HEK293T (cell line): ENCODE measurements at regions not wholly inside any gene's neighbourhood (a gene's known extent, or its start where the extent isn't known, plus 50 kb on each side); places are given as distances from the start of the nearest gene placed in this dataset.

Experiments
- ARNT ChIP-seq: fragments of 450-650 bp; IDR thresholded peaks from 2 replicates; pipeline ENCODE4 v1.6.1; 2017; ENCODE audit warnings: mild to moderate bottlenecking
- BHLHE40 ChIP-seq: fragments of 450-650 bp; IDR thresholded peaks from 2 replicates; pipeline ENCODE4 v1.6.1; 2016; ENCODE audit warnings: mild to moderate bottlenecking, moderate library complexity, borderline replicate concordance
- ELF4 ChIP-seq: fragments of 450-650 bp; IDR thresholded peaks from 2 replicates; pipeline ENCODE4 v1.6.1; 2017; ENCODE audit warnings: antibody characterized with exemption
- FOXA1 ChIP-seq: fragments of 450-650 bp; IDR thresholded peaks from 2 replicates; pipeline ENCODE4 v1.6.1; 2016; ENCODE audit warnings: mild to moderate bottlenecking
- FOXK2 ChIP-seq: fragments of 450-650 bp; IDR thresholded peaks from 2 replicates; pipeline ENCODE4 v1.6.1; 2016; ENCODE audit warnings: mild to moderate bottlenecking
- HDGF ChIP-seq: fragments of 450-650 bp; IDR thresholded peaks from 2 replicates; pipeline ENCODE4 v1.6.1; 2017; ENCODE audit warnings: antibody characterized with exemption, borderline replicate concordance
- SP1 ChIP-seq: fragments of 450-650 bp; IDR thresholded peaks from 2 replicates; pipeline ENCODE4 v1.6.1; 2017

DNA sequence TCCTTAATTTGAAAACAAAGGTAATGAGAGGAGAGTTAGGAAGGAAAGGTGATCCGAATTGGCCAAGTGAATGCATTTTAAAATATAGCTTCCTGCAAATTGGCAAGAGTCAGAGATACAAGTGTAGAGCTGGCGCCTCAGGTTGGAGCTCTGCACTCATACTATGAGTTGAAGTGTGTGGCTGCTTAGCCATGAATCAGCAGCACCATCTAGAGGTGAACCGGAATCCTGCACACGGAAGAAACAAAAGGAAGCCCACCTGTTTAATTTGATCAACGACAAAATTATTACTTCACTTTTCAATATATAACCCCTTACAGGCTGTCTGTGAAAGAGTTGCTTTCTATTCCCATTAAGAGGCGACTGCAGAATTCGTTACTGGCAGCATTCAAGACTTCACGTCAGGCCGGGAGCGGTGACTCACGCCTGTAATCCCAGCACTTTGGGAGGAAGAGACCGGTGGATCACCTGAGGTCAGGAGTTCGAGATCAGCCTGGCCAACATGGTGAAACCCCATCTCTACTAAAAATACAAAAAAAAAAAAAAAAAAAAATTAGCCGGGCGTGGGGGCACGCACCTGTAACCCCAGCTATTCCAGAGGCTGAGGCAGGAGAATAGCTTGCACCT lies 1253.7 kb upstream of the CDH8 start:
- TF ChIP-seq FOXK2 (no peak), SP1 (no peak), ARNT (no peak), HDGF (no peak), BHLHE40 (no peak), FOXA1 (no peak), ELF4 (no peak)
